ENCODE measurements at regions not wholly inside any gene's neighbourhood (a gene's known extent, or its start where the extent isn't known, plus 50 kb on each side); places are given as distances from the start of the nearest gene placed in this dataset.
A peak's percentile ranks its signal among the peaks of the same experiment; 100 is the strongest.

DNA sequence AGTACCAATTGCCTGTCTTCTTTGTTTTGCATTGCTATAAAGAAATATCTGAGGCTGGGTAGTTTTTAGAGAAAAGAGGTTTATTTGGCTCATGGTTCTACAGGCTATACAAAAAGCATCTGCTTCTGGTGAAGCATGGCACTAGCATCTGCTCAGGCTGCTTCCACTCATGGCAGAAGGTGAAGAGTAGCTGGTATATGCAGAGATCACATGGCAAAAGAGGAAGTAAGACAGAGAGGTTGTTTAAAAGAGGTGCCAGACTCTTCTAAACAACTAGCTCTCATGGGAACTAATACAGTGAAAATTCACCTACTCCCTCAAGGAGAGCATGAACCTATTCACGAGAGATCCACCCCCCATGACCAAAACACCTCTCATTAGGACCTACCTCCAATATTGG, 56.7 kb upstream of the GUCA2B start:
- DNase-seq, result no peak

DNA sequence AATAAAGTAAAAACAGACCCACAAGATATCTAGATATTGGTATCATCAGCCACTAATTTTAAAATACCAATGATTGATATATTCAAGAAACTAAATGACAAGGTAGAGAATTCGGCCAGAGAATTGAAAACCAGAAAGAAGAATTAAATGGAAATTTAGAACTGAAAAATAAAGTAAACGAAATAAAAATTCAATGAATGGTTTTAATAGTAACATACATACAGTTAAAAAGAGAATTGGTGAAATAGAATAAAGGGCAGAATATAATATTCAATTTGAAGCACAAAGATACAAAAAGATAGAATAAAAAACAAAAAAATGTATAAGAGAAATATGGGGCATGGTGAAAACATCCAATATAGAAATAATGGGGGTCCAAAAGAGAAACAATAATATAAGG, 64.0 kb upstream of the GUCA2B start:
- no peak for DNase-seq

DNA sequence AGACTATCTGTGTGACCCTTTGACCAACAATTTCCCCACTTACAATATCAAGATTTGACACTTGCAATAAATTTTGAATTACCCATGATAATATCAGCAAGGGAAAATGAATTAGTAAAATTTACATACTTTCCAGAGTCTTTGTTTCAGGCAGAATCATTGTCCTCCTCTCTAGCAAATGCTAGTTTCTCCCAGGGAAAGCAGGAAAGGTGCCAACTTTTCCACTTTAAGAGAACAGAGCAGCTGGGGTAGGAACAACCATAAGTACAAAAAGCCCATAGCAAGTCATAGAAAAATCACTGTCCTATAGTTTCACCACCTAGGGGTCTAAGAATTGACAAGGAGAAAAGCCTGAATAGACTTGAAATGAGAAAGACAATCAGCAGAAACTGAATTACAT, 67.1 kb upstream of the GUCA2B start:
- no peak for DNase-seq

DNA sequence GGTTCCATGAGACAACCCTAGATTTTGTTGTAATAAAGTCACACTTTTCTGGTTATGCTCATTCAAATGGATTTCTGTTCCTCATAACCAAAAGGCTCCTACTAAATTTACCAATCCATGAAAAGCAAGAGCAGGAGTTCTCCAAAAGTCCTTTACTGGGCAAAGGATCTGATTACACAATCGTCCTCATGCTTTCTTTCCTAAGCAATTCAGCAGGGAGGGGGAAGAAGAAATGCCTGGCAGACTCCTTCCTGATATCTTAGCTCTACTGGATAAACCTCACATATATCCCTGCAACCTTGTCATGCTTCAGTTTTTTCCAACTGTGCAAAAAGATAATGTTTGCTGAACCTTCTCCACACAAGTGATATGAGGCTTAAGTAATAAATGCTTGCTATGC, 67.6 kb upstream of the GUCA2B start:
- no peak for DNase-seq

DNA sequence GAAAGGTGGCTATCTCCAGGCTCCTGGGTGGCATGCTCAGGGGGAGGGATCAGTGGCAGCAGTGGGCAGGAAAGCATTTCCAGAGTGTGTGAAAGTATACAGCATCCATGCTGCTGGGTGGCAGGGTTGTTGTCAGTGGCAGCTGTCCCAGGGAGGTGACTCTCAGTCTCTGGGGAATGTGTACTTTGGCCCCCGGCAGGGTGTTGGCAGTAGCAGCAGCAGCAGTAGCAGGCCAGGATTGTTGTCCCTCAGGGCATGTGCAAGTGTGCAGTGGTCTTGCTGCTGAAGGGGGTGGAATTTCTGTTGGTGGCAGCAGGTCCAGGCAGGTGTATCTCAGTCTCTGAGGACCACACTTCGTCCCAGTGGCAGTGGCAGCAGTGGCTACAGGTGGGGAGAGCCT, 71.7 kb upstream of the GUCA2B start:
- no peak for DNase-seq

DNA sequence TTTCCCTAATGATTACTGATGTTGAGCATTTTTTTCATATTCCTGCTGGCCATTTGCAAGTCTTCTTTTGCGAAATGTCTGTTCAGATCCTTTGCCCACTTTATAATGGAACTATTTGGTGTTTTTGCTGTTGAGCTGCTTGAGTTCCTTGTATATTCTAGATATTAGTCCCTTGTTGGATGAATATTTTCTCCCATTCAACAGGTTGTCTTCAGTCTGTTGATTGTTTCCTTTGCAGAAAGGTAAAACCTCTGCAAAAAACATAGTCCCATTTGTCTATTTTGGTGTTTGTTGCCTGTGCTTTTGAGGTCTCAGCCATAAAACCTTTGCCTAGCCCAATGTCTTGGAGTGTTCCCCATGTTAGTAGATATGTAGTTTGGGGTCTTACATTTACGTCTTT, 78.0 kb upstream of the GUCA2B start:
- DNase-seq, result no peak

DNA sequence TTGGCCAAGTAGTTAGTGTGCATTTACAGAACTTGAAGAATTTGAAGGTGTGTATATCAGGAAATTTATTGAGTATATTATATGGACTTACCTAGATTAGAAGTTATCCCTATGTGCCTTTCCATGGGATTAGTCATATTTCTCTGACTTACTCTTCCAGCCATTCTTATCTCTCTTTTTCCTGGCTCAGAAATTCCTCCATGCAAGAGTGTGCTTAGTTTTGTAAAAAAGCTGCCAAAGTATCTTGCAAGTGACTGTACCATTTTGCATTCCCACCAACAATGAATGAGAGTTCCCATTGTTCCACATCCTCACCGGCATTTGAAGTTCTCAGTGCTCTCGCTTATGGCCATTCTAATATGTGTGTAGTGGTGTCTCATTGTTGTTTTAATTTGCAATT, 82.2 kb upstream of the GUCA2B start:
- no peak for DNase-seq

DNA sequence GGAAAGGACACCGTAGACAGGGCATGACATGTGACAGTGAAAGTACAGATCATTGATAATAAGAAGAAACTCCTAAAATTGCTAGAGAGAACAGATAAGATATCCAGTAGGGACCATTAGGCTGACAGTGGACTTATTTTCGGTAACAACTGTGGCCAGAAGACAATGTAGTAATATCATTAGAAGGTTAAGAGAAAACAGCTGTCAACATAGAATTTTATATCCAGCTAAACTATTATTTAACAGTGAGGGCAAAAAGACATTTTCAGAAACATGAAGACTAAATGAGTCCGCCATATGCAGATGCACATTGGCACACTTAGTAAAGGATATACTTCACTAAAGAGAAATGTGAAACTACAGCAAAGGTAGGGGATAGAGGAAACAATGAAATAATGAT, 95.4 kb upstream of the GUCA2B start:
- no peak for DNase-seq

DNA sequence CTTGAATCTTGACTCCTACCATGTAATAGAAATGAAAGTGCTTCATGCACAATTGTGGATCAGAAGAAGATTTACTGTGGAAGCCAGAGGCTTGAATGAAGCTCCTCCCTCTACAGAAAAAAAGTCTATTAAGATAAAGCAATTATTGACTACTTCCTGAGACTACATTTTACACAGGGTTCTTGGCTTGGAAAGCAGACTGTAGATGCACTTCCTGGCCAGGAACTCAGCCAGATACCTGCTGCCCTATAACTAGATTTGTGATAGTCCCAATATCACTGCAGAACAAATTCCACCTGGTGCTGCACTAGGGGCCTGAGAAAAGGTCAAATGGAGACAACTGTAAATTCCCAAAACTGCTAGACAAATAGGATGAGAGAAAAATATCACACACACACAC, 96.8 kb upstream of the GUCA2B start:
- no peak for DNase-seq

DNA sequence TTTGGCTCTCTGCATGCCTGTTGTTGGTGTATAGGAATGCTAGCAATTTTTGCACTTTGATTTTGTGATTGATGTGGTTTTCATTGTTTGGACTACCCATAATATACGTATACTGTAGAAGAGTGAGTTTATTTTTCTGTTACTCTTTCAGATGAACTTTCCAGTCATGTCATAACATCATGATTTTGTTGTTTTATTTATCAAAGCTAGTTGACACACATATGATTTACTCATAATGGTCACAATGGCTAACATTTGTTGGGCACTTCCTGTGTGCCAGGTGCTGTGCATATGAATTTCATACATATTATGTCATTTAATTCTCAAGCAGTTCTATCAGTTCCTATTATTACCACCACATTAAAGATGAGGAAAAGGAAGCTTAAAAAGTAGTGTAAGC, 98.1 kb upstream of the GUCA2B start:
- DNase-seq, result no peak

DNA sequence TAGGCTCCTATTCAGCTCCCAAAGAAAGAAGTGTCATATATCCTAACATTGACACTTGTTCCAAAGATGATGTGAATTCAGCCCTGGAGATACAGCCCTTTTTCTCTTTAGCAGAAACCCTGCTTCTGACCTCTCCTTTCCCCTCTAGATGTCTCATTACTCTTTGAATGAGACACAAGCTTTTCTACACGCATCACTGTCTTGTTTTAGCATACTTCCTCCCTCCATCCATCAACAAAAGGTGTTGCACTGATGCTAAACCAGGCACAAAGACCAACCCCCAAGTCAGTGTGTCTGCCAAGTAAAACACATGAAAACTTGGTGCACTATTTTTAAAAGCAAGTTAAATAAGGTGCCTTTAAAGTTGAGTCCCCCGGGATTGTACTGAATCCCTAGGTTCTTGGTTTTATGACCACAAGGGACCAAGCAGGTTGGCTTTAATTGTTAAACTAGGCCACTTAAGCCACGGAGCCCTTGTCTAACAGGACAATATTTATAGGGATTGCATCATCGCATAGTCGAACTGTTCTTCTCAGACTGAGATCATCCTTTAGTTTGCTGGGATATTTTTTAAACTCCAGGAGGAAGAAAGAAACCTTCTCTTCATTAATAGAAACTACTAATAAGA, 101.0 kb upstream of the GUCA2B start:
- no peak for DNase-seq

DNA sequence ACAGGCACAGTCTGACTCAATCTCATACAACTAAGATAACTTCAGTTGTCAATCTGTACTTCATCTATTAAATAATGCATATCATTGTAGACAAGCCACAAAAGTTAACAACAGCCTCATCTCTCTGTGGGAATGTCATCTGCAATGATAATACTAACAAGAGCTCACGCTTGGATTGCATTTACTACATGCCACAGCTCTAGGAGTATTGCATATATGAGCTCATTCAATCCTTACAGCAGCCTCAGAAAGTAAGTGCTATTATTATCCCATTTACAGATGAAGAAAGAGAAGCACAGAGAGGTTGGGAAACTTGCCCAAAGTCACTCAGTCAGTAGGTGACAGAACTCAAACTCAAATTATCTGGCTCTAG, 105.7 kb upstream of the GUCA2B start:
- no peak for DNase-seq

DNA sequence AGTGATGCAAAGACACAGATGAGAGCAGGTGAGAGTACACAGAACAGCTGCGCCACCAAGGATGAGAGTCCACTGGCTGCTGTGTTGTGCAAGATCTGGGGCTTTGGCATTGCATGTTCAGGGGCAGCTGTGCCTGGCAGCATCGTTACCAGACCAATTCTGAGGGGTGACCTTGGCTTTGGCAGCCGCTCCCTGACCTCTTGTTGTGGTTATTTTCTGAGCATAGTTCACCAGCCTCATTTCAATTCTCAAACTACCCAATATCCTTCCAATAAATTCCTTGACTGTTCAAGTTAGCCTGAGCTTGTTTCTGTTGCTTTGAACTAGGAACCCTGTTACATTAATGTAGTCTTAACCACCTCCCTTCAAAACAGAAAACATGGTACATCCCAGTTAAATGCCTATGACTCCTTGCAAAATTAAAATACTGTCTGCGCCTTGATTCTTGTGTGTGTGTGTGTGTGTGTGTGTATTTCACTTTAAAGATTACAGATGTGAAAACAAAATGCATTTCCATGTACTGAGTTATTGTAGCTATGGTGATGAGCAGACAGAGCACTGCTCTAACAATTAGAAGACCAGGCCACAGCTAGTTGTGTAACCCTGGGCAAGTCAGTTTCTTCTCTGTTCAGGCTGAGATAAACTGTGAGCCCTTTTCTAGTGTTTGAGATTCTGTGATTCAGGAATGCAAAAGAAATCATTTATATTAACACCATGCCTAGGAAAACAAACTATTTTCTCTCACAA, 106.3 kb upstream of the GUCA2B start:
- DNase-seq, result no peak

DNA sequence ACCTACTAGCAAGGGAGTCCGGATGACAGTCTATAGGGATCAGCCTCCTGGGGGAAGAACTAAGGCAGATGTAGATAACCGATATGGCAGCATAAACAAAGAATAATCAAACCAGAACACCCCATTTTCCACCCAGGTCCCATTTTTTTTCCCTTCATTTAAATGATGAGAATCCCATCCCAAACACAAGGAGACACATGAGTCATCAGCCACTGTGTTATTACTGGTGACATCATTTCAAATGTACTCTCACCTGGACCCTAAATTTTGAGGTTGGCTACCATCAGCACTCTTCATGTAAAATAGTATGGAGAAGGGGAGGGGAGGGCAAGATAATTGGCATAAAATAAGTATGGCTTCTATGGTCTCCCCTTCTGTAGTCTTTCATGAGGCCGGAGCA, 108.9 kb upstream of the GUCA2B start:
- no peak for DNase-seq

DNA sequence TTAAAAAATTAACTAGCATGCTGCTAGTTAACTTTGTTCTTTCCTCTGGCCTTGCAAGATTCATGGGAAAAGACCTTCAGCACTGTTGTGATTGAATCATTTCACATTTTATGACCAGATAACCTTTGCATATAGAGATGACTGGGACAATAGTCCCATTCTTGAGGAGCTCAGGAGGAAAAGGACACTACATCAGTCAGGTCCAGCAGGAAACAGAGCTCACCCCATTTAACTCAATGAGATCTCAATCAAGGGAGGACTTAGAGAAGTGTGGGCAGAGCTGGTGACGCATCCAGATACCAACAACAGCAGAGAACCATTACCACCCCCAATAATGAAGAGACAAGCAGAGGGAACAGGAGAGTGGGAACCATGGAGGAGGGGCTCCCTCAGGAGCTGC, 109.4 kb upstream of the GUCA2B start:
- DNase-seq, result no peak

DNA sequence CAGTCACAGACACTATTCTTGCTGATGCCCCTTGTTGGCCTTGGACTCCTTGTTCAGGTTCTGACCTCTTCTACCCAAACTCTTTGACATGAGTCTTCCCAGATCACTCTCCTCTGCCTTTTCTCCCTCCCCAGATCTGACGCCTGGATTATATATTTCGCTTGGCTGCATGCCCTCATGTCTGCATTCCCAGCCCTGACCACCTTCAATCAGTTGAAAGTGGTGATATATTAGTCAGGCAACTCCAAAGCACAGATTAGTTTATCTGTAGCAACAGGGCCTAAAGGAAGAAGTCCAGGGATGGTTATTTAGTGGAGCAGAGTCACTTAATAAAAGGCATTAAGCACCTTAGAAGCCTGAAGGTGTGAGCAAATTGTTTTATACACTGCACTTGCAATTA, 110.0 kb upstream of the GUCA2B start:
- no peak for DNase-seq

DNA sequence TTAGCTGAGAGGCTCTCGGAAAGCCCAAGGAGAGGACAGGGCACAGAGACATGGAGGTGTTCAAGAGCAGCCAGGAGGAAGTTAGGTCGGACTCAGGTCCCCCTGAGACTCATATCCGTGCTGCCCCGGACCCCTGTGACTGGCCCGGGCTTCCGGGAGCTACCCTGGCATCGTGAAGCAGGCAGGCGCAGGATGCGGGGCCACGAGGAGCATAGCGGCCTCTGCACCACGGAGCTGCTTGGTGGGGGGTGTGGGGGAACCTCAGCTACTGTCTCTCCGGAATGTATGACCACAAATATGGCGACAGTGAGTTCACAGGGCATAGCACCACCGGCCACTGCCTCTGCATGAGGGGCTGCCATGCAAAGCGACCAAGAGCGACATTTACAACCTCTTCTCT, 112.2 kb upstream of the GUCA2B start:
- DNase-seq, result no peak

DNA sequence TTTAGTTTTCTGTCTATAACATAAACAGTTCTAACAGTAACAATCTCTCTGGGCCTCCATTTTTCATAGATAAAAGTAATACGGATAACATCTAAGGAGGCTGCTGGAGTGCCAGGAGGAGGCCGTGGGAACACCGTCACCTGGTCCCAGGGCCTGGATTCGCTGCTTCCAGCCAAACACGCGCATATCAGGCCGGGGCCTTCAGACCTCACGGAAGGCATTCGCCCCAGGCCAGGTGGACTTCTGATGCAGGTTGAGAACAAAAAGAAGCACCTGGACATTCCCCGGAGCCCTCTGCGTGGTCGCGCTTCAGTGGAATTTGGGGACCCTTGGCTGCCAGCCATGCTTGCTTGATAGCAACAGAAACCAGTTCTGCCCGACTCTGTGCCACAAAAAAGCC, 113.1 kb upstream of the GUCA2B start:
- no peak for DNase-seq

DNA sequence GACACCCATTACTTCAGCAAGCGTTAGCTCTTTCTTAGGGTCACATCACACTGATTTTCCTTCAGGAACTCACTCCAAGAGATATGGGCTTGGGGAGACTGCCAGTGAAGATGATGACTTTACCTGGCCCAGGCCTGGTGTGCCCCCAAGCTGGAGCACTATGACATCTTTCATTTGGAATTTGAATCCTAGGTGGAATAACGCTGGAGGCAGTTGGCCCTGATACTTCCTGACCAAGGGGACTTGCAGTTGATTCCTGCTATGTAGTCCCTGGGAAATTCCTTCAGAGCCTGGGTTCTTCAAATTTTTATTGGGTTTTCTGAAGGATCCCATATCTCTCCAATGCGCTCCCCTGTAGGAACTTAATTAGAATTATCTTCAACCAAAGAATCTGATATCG, 114.9 kb upstream of the GUCA2B start:
- DNase-seq, result no peak

DNA sequence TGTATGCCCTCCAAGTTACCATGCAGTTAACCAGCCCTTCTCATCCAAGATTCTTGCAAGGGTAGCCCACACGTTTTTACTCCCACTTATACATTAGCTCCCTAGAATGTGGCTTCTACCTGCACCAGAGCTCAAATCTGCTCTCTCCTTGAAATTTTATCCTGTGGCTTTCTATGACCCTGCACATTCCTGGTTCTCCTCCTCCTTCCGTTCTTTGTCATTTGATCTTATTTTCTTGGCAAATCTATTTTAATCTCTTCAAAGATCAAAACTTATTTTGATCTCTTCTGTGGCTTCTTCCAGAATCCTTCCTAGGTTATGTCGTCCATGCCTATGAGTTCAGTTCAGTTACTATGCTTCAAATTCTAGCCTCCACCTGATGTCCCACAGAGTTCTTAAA, 115.6 kb upstream of the GUCA2B start:
- DNase-seq, result no peak

DNA sequence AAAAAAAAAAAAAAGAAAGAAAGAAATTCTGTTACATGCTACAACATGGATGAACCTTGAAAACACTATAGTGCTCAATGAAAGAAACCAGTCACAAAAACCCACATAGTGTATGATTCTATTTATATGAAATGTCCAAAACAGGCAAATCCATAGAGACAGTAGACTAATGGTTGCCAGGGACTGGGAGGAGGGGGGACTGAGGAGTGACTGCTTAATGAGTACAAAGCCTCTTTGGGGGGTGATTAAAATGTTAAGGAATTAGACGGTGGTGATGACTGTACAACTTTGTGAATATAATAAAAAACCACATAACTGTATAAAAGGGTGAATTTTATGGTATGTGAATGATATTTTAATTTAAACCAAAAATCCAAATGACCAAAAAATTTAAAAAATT, 116.0 kb upstream of the GUCA2B start:
- no peak for DNase-seq

DNA sequence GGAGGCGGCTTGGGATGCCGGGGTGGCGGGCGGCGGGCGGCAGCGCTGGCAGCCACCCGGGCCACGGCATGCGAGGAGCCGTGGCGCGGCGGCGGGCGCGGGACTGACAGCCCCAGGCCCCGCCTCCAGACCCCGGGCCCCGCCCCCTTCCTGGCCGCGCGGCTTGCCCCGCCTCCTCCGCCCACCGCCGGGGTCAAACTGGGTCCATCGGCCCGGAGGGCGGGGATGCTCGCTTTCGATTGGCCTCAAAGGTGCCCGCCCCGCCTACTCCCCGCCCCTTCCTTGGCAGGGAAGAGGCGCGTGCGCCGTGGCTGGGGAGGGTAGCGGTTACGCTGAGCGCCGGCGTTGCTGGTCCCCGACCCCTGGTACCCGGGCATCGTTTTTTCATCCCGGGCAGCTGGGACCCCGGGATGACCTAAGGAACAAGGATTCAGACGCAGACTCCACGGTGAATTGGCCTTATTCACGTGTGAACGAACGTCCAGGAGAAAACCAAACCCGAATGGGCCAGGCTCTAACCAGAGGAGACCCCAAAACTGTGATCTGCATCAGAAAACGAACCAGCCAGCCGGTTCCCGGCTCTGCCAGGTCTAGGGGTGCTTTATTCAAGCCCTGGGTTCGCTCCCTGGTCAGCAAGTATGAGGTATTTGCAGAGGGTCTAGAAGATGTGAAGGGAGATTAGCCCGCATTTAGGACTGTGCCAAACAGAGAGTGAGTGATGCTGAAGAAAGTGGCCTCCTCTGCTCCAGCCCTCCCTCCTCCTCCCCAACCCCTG, 117.2 kb upstream of the GUCA2B start:
- peak; percentile 96 to 97 for DNase-seq

DNA sequence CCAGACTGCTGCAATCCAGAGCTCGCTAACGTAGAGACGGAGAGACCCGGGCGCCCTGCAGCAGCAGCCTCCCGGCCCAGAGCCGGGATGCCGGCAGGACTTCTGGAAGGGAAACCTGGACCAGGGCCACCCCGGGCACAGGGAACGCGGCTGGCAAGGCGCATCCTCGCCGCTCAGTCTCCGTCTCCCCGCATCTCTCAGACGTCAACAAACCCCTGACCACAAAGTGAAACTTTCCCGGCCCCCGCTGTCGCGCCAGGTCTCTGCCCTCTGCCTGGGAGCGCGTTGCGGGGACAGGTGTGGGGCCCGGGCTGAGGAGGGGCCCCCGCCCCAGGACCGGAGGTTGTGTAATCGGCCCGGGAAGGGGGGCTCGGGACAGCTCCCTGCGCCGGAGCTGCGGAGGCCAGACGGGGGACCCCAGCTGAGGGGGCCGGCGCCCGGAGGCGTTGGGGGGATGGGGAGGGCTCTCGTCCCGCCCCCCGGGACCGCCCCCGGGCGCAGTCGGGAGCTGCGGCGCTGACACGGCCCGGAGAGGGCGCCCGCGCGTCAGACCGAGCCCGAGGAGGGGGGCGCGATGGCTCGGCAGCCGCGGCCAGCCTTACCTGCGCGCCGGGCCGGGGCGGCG, 116.6 kb upstream of the HIVEP3 start:
- peak; percentile 59 to 67 for DNase-seq

DNA sequence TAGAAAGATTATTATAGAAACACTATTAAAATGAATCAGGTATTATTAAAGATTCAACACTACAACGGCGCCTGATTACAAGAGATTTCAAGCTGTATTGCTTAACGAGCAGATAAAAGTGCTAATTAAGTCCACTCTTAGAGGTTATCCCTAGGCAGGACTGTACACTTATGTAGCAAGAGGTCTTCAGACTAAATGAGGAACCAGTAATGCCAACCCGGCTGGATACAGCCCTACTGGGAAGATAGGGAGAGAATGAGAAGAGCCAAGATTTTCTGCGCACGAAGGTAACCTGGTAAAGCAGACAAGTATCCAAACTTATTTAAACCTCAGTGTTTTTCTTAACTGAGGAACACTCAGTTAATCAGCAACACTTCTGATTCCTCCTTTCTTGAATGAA, 115.7 kb upstream of the HIVEP3 start:
- DNase-seq, result no peak
